Esophagus squamous epithelium (tissue), 4 donors: ENCODE measurements at regions not wholly inside any gene's neighbourhood (a gene's known extent, or its start where the extent isn't known, plus 50 kb on each side); places are given as distances from the start of the nearest gene placed in this dataset.
"Not testable (repeated sequence)": the region's sequence is repeated elsewhere in the genome, so short reads cannot be mapped to it uniquely, and the experiment has no call there.

Experiments used
- POLR2A ChIP-seq, 4 donors: fragments of 450-650 bp; IDR thresholded peaks; one replicate each; pipeline ENCODE4 v1.6.1; 2017; ENCODE audit warnings: antibody characterized with exemption in 4 of 4, mild to moderate bottlenecking in 4 of 4, moderate library complexity in 3 of 4
- TF ChIP-seq, protein P1 (sequence below), 6 experiments: fragments of 450-650 bp in 4 of 6; fragments of 200-600 bp in 2 of 6; sonication (generic) in 2 of 6; IDR thresholded peaks; one replicate each; pipeline ENCODE4 v1.5.1; 2016 to 2019; ENCODE audit warnings: antibody characterized with exemption in 6 of 6, mild to moderate bottlenecking in 4 of 6, moderate library complexity in 4 of 6

DNA sequence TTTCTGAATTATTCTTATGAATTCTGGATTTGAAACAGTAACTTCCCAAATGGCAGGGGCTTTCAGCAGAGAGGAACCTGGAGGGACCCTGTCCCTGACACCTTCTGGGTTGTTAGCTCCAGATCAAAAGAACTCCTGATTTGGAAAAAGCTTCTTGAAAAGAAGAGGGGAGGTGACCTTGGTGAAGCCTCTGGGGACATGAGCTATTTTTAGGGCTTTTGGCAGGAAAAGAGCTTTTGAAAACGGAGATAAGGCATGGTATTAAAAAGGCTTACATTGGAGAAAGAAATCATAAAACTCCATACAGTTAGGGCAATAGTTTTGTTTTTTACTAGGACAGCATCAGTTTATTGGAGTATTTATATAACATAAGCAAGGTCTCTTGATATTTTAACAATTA is 60.3 kb downstream of the GOLGA6L7 start:
- TF ChIP-seq, protein P1, sequence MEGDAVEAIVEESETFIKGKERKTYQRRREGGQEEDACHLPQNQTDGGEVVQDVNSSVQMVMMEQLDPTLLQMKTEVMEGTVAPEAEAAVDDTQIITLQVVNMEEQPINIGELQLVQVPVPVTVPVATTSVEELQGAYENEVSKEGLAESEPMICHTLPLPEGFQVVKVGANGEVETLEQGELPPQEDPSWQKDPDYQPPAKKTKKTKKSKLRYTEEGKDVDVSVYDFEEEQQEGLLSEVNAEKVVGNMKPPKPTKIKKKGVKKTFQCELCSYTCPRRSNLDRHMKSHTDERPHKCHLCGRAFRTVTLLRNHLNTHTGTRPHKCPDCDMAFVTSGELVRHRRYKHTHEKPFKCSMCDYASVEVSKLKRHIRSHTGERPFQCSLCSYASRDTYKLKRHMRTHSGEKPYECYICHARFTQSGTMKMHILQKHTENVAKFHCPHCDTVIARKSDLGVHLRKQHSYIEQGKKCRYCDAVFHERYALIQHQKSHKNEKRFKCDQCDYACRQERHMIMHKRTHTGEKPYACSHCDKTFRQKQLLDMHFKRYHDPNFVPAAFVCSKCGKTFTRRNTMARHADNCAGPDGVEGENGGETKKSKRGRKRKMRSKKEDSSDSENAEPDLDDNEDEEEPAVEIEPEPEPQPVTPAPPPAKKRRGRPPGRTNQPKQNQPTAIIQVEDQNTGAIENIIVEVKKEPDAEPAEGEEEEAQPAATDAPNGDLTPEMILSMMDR (IDR thresholded peaks at IDR 0.05) = not testable (repeated sequence)
- not testable (repeated sequence) for TF ChIP-seq POLR2A (IDR thresholded peaks at IDR 0.05)
